ENCODE measurements at regions not wholly inside any gene's neighbourhood (a gene's known extent, or its start where the extent isn't known, plus 50 kb on each side); places are given as distances from the start of the nearest gene placed in this dataset.

GRCh38 chr3:22334996-22335395, 584.0 kb upstream of the ZNF385D start:
- no peak overlapping the region for H3K27ac ChIP-seq
- H3K4me3 ChIP-seq = no peak overlapping the region
- TF ChIP-seq, protein P1, sequence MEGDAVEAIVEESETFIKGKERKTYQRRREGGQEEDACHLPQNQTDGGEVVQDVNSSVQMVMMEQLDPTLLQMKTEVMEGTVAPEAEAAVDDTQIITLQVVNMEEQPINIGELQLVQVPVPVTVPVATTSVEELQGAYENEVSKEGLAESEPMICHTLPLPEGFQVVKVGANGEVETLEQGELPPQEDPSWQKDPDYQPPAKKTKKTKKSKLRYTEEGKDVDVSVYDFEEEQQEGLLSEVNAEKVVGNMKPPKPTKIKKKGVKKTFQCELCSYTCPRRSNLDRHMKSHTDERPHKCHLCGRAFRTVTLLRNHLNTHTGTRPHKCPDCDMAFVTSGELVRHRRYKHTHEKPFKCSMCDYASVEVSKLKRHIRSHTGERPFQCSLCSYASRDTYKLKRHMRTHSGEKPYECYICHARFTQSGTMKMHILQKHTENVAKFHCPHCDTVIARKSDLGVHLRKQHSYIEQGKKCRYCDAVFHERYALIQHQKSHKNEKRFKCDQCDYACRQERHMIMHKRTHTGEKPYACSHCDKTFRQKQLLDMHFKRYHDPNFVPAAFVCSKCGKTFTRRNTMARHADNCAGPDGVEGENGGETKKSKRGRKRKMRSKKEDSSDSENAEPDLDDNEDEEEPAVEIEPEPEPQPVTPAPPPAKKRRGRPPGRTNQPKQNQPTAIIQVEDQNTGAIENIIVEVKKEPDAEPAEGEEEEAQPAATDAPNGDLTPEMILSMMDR (IDR thresholded peaks at IDR 0.05) = no peak
- DNase-seq (ENCODE audit: low spot score) = no peak

GRCh38 chr3:22349215-22349851, 598.3 kb upstream of the ZNF385D start:
- Histone ChIP-seq H3K4me3 (no peak overlapping the region), H3K27ac (no peak overlapping the region)
- TF ChIP-seq, protein P1 (IDR thresholded peaks at IDR 0.05) = no peak
- DNase-seq (ENCODE audit: low spot score) = no peak

DNA sequence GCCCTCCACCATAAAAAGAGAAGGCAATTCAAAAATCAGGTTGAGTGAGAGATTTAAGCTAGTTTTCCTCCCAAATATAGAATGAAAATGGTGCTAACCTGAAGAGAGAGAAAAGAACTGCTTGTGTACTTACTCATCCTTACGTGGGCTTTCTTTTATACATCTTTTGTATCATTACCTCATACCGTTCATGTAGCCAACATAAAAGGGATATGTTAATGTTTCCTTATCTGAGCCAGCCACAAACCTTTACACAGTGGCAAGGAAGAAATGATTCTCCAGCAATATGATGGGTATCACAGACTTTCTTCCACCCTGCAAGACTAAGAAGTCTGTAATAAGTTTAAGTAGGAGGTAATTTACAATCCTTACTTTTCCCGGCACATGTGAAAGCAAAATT, 600.8 kb upstream of the ZNF385D start:
- DNase-seq (ENCODE audit: low spot score) = no peak
- Histone ChIP-seq H3K4me3 (no peak overlapping the region), H3K27ac (no peak overlapping the region)
- TF ChIP-seq, protein P1 (IDR thresholded peaks at IDR 0.05) = no peak

- TF ChIP-seq, protein P1 (IDR thresholded peaks at IDR 0.05) = no peak
- Histone ChIP-seq H3K4me3 (no peak overlapping the region), H3K27ac (no peak overlapping the region)
- no peak for DNase-seq (ENCODE audit: low spot score)
Observed at GRCh38 chr3:22353126-22353525, 602.1 kb upstream of the ZNF385D start.

DNA sequence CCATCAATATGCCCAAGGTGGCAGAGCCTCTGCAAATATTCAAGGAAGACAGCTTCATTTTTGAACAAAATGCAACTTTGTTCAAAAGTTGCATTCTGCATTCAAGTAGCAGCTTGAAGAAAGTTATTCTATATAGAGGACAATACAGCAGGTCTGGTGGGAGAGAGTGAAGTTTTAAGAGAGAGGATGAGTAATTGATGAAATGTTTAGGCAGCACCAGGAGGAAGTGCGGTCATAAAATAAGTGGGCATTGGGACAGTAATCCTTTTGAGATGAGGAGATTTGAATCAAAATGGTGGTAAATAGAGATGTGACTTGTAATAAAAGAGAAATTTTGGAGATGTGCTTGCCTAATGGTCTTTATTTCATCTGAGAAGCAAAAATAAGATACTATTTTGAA, 607.3 kb upstream of the ZNF385D start:
- TF ChIP-seq, protein P1 (IDR thresholded peaks at IDR 0.05) = no peak
- Histone ChIP-seq H3K27ac (no peak overlapping the region), H3K4me3 (no peak overlapping the region)
- DNase-seq (ENCODE audit: low spot score) = no peak

DNA sequence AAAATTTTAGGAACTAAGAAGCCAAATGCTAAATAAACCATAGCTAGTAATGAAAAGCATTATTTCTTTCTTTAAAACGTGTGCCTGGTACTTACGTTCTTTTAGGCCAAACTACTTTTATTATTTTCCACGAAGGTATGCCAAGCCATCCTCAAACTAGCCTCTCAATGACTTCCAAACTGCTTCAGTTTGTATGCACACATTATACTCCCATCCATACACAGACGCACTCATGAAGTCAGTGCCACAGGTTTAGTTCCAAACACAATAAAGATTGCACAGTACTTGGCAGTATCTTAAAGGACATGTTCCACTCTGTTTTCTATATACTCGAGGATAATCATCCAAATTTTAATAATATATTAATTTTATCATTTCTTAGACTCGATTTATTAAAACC, 609.2 kb upstream of the ZNF385D start:
- Histone ChIP-seq H3K27ac (no peak overlapping the region), H3K4me3 (no peak overlapping the region)
- no peak for DNase-seq (ENCODE audit: low spot score)
- TF ChIP-seq, protein P1 (IDR thresholded peaks at IDR 0.05) = no peak

GRCh38 chr3:22360970-22361369, 610.0 kb upstream of the ZNF385D start:
- Histone ChIP-seq H3K27ac (no peak overlapping the region), H3K4me3 (no peak overlapping the region)
- TF ChIP-seq, protein P1 (IDR thresholded peaks at IDR 0.05) = no peak
- no peak for DNase-seq (ENCODE audit: low spot score)
